Embryonic facial prominence (tissue), 1 donor: ENCODE measurements at regions not wholly inside any gene's neighbourhood (a gene's known extent, or its start where the extent isn't known, plus 50 kb on each side); places are given as distances from the start of the nearest gene placed in this dataset.

ENCODE experiments used
- DNase-seq: peaks from one replicate; pipeline ENCODE4 v3.0.0-alpha.2; 2016; ENCODE audit errors: extremely low spot score

DNA sequence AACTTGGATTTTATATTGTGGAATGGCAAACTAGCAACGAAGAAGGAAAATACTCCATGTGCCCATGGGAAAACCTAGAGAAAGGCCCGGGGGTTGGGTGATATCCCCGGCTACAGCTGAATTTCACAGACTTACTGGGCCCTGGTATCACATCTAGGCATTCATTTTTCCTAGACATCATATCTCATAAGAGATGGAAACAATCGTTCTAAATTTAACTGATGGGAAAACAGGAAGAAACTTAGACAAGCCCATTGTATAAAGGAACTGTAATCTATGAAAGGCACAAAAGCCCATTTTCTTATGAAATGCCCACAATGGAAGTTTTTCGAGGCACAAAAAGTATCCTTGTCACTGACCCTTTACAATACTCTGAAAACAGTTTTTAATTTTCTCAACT, 407.9 kb upstream of the LYPLAL1 start:
- DNase-seq, result no peak

DNA sequence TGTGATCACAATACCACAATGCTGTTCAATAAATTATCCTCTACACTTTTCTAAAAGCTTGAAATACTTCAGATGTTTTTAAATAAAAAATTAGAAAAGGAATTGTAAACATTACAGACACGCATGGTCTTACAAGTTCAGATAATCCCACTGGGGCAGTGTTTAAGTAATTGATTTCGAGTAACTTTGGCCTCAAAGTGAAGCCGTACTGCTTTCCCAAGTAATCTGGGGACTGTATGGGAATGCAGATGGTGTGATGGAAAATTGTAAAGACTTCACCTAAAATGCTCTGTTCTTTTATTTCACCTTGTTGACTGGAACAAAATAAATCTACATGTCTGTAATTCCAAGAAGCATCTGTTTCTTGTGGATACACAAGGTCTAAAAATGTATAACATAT, 401.7 kb upstream of the LYPLAL1 start:
- DNase-seq, result no peak

- no peak for DNase-seq
Observed at GRCh38 chr1:218772575-218772974, 401.1 kb upstream of the LYPLAL1 start.

- no peak for DNase-seq
Observed at GRCh38 chr1:218775501-218776021, 398.1 kb upstream of the LYPLAL1 start.

- DNase-seq, result no peak
Observed at GRCh38 chr1:218778257-218779126, 395.2 kb upstream of the LYPLAL1 start.

DNA sequence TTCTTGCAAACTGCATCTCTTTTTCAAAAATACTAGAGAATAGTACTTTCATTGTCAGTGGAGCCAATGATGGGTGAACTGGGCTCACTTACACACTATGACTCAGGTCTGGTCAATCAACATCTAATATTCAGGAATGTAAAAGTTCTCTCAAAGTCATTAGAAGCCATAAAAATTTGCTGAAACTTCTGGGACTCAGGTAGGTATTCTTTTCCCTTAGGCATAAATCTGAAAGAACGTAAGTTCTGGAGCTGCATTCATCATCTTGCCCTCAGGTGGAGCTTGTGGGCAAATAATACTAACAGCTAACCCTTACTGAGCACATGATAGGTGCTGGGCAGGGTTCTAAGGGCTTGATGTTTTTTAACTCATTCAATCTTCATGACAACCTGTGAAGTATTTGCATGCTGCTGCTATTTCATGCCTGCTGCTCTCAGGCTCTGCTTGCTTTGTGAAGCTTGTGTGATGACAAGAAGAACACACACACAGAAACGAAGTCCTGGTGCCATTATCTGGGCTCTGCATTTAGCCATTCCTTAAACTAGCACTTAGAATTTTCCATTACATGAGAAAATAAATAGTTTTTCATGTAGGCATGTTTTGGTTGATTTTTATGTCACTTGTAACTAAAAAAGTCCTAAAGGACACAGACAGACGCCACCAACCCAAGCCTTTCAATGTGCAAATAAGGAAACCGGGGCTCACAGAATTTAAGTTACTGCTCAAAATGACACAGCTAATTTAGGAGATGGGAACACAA, 394.2 kb upstream of the LYPLAL1 start:
- no peak for DNase-seq

- no peak for DNase-seq
Observed at GRCh38 chr1:218783131-218783530, 390.5 kb upstream of the LYPLAL1 start.

DNA sequence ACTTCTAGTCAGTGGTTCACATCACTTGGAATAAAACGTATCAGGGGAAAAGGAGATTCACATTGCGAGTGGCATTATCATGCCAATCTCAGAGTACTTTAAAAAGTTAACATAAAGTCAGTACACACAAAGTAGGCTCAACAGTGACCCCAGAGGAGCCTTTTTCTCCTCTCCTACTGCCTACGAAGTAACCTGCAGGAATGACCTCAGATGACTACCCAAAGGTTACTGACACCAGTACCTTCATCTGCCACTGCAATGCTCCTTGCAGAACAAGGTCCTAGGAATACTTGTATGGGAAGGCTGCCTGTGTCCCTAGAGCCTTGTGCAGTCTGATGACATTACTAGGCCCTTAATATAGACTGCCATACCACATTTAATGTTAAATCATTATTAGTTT, 389.8 kb upstream of the LYPLAL1 start:
- no peak for DNase-seq

- DNase-seq, result no peak
Observed at GRCh38 chr1:218785928-218786327, 387.8 kb upstream of the LYPLAL1 start.

DNA sequence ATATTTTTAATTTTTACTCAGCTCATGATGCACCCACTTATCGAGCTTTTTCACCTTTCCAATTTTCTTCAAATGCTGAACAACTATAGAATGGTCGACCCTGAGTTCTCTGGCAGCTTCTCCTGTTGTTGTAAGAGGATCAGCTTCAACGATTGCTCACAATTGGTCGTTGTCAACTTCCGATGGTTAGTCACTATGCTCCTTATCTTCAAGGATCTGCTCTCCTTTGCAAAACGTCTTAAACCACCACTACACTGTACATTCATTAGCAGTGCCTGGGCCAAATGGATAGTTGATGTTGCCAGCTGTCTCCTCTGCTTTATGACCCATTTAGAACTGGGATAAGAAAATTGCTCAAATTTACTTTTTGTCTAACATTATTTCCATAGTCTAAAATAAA, 385.9 kb upstream of the LYPLAL1 start:
- no peak for DNase-seq

DNA sequence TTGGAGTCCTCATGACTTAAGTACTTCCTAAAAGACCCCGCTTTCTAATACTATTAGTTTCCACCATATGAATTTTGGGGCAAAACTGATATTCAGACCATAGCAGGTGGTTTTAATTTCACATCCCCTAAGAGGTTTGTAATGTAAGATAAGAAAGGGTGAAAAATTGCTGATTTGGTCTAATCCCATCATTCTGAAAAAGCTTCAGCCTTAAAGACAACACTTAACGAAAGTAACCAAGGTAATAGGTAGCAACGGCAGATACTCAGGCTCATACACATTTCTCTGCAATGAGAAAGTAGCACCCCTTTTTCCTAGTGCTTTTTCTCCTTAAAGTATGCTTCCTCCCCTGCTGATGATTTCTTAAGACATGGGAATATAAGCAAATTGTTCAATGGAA, 376.9 kb upstream of the LYPLAL1 start:
- no peak for DNase-seq

DNA sequence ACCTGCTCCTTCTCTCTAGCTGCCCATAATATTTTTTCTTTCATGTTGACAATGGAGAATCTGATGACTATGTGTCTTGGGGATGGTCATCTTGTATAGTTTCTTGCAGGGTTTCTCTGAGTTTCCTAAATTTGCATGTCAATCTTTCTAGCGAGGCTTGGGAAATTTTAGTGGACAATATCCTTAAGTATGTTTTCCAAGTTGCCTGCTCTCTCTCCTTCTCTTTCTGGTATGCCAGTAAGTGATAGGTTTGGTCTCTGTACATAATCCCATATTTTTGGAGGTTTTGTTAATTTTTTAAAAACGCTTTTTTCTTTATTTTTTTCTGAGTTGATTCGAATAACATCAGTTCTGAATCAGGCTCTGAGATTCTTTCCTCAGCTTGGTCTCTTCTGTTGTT, 370.9 kb upstream of the LYPLAL1 start:
- no peak for DNase-seq

DNA sequence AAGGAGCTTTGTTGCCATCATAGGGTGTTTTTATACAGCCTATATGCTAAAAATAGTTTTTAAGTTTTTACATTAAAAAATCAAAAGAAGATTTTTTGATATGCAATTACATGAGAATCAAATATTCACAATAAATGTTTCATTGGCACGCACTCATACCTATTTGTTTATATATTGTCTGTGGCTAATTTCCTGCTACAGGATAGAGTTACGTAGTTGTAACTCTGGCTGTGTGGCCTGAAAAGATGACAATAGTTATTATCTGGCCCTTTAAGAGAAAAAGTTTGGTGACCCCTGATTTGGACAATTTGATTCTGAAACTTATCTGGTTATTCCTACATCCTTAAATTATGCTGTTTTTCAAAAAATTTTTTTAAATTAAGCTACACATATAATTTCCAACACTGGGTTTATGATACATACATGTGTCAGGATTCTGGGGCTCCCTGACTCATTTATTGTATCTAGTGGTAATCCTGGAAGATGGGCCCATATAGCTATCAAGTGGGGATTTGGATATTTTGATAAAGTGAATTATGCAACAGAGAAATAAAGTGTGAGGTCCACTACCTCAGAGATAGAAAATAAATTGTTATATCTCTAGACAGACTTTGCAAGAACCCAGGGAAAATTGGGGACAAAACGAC, 370.2 kb upstream of the LYPLAL1 start:
- no peak for DNase-seq

DNA sequence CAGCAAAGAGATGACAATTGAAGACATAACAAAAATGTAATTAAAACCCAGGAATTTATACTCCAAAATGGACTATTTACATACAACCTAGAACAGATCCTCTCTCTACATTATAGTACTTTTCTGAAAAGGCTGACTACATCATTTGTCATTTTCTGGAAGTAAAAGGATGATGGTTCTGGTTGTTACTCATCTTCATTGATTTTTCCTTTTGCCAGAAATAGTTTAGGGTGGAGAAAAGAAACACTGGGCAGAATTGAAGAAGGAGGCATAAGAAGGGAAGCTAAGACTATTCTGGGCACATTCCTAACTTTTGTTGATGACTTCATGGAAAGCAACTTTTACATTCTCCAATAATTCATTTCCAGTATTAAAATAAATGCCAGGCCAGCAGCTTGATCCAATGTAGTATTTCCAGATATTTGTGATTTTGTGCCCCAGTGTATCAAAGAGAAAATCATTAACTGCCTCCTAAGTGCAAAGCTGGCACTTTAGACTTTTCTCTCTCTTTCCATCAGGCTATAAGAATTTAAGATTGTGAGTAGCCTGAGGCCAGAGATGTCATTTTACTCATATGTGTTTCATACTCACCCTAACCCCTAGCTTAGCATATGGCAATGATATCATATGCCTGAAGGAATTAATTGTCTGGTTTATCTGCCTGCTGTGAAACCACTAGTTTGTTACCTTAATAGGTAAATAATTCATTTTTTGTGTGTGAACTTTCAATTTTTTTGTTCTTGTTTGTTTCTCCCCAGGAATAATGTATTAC, 369.5 kb upstream of the LYPLAL1 start:
- no peak for DNase-seq

DNA sequence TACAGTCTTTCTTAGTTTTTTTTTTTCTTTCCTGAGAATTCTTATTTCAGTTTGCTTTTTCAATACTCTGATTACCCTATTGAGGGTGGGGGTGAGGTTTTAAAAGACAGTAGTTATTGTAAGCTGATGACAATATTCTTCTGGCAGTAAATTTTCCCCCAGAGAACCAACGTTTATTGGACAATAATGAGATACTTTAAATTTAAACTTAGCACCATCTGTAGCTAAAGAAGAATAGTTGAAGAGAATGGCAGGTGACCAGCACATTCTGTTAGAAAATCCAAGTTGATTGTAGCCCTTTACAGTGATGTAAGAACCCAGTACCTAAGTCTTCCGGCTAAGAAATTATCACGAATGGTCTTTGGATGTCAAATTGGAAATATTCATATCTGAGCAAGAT, 364.6 kb upstream of the LYPLAL1 start:
- DNase-seq, result no peak

DNA sequence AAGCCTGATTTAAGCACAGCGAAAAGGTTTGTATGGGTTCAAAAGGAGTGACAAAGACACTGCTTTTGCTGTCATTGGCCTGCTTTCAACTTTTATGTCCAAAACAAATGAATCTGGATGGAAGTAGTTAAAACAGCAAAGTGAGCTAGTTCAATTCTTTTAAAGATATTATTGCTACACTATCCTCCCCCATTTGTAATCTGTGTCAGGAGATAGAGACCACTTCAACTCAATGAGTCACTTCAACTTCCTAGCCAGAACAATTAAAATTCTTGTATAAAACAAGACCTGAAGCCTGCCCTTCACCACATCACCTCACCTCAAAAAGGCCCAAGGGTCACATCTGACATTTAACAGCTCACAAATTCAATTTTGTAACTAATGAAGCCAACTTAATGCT, 364.1 kb upstream of the LYPLAL1 start:
- DNase-seq, result no peak

DNA sequence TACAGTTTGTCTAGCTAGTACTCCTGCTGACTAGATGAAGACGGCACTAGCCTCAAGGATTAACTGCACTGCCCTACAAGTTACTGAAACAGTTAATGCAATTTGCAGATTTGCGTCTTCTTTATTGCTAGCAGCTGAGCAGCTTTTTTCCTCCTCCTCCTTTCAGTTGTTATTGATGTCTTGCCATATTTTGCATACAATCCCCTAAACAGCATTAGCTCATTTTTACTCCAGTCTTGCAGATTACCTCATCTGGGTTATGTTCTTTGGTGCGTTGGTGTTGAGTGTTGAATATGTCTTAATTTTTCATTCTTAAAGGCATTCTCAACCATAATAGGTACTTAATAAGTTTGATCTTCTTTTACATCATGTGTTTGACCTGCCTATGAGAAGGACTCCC, 363.4 kb upstream of the LYPLAL1 start:
- DNase-seq, result no peak

DNA sequence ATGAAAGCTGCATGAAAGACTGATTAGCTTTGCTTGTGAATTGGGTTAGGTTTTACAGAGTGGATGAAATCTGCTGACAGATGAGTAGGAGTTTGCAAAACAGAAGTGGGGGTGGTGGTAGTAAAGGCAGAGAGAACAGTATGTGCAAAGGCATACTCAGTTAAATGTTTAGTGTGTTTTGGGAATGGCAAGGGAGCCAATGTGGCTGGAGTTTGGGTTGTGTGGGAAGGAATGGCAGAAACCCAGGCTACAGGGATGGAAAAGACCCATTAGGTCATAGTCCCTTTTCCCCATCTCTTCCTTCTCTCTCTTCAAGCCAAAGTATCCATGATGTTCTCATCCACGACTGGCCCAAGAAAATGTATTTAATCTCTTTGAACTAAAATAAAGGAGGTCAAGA, 362.2 kb upstream of the LYPLAL1 start:
- no peak for DNase-seq

DNA sequence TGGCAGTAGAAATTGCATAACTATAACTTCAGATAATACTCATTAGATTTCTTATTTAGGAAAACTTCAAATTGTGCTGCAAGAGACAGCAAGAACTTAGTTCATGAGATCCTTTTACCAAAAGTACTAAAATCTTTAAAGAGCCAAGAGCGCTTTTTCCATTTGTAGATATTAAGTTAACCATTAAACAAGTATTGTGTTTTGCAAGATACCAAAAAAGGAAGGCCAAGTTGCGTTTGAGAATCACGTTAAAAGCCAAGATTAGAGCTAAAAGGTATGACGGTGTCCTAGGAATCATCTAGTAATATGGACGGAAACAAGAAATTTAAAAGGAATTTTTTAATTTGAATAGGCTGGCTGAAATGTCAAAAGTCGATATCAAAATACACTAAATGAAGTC, 361.3 kb upstream of the LYPLAL1 start:
- no peak for DNase-seq

- no peak for DNase-seq
Observed at GRCh38 chr1:218813237-218813636, 360.4 kb upstream of the LYPLAL1 start.

DNA sequence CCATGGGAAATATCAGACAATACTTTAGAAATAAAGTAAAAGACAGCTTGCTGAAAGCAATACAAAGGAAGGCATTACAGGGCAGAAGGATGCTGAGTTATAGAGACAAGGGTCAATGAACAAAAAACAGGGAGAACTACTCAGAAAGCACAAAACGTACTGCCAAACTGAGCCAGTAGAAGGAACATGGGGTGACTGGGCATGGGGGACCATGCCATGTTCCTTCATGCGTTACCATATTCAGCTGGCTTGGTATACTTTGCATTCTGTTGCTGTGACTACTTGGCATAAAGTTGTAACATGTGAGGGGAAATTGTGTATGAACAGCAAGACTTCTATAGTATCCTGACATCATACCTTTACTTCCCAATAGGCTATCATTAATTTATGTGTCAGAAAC, 358.6 kb upstream of the LYPLAL1 start:
- no peak for DNase-seq

GRCh38 chr1:218817071-218817470, 356.6 kb upstream of the LYPLAL1 start:
- DNase-seq, result no peak
